SK-N-MC (cell line): ENCODE measurements at regions not wholly inside any gene's neighbourhood (a gene's known extent, or its start where the extent isn't known, plus 50 kb on each side); places are given as distances from the start of the nearest gene placed in this dataset.

Source experiments
- DNase-seq: peaks from one replicate; pipeline ENCODE4 v3.0.0-alpha.2; 2011; ENCODE audit warnings: low read depth, low spot score
- H3K27ac ChIP-seq: fragments of 200-600 bp; sonication (generic); 2 replicates; pipeline ENCODE4 v1.5.1; 2016; ENCODE audit warnings: mixed run types
- H3K36me3 ChIP-seq: fragments of 200-600 bp; sonication (generic); 2 replicates; pipeline ENCODE4 v1.6.1; 2017; ENCODE audit warnings: antibody characterized with exemption, low read length, mixed read lengths; ENCODE audit not compliant: insufficient read depth
- H3K4me3 ChIP-seq: fragments of 200-600 bp; sonication (generic); 2 replicates; pipeline ENCODE4 v1.5.1; 2016
- H3K9ac ChIP-seq: fragments of 200-600 bp; sonication (generic); 2 replicates; pipeline ENCODE4 v1.8.0; 2017; ENCODE audit warnings: mixed run types, mixed read lengths; ENCODE audit not compliant: insufficient read length
- H3K9me3 ChIP-seq: fragments of 200-600 bp; sonication (generic); 2 replicates; pipeline ENCODE4 v1.6.1; 2017; ENCODE audit warnings: low read depth, mild to moderate bottlenecking, antibody characterized with exemption, low read length, moderate library complexity, mixed read lengths
- EZH2 ChIP-seq: fragments of 200-600 bp; sonication (generic); IDR thresholded peaks from one replicate; pipeline ENCODE4 v1.6.1; 2017; ENCODE audit warnings: antibody characterized with exemption
- FOXP2 ChIP-seq: optimal IDR thresholded peaks from 2 replicates; pipeline ENCODE3; 2011; ENCODE audit warnings: mild to moderate bottlenecking, moderate library complexity; ENCODE audit not compliant: insufficient read depth; ENCODE audit errors: extremely low read length, control extremely low read depth
- POLR2AphosphoS5 ChIP-seq: IDR thresholded peaks from 2 replicates; pipeline ENCODE4 v1.6.1; 2012; ENCODE audit warnings: mild to moderate bottlenecking, low read depth, low read length, borderline replicate concordance

DNA sequence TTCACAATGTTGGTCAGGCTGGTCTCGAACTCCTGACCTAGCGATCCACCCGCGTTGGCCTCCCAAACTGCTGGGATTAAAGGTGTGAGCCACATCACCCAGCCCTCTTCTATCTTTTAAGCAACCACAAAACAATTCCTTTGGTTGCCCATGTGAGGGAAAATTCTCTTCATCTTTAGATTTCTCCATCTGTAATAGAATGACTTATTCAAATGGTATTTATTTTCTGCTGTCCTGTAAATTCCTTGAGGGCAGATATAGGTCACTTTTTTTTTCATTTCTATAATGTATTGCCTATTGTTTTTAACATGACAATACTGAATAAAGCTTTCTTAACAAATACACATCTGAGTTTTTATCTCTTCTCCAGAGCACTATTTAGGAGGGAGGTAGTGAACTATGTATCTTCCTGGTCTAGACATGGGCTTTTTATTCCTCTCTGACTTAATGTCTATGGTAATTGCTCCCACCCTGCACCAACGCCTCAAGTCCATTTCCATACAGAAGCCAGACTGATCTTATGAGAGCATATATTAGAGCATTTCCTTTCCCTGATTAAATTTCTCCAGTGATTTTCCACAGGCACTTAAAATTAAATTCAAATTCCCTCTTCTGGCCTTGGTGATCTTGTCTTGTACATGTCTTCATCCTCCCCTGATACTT, 595.6 kb downstream of the CAAP1 start:
- no peak overlapping the region for H3K27ac ChIP-seq
- no peak overlapping the region for H3K9ac ChIP-seq
- TF ChIP-seq EZH2 (no peak), POLR2AphosphoS5 (no peak), FOXP2 (no peak)
- no peak overlapping the region for H3K4me3 ChIP-seq
- no peaks in the 10 kb centered on the region for H3K36me3 ChIP-seq
- H3K9me3 ChIP-seq = no peaks in the 10 kb centered on the region
- no peak for DNase-seq

DNA sequence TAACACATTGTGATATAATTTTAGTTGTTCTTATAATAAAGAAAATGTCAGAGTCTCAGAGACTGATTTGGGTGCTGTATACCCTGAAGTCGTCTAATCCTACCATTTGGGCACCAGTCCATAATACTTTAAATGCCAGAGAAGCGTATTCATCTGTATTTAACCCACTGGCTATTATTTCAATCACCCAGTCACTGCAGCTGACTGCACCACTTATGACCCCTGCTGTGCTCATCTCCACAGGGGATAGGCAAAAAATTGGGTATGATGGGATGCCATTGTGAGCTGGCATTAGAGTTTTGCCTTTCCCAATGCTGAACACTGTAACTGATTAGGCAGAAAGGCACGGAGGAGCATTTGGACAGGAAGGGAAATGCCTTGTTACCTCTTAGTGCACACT, 599.7 kb downstream of the CAAP1 start:
- Histone ChIP-seq H3K27ac (no peak overlapping the region), H3K9me3 (no peaks in the 10 kb centered on the region), H3K9ac (no peak overlapping the region), H3K36me3 (no peaks in the 10 kb centered on the region), H3K4me3 (peak overlapping the region; percentile 55; the same call in 1 of the 2 replicates)
- no peak for DNase-seq
- no peak for TF ChIP-seq FOXP2
- TF ChIP-seq EZH2 = no peak
- TF ChIP-seq POLR2AphosphoS5 = no peak

DNA sequence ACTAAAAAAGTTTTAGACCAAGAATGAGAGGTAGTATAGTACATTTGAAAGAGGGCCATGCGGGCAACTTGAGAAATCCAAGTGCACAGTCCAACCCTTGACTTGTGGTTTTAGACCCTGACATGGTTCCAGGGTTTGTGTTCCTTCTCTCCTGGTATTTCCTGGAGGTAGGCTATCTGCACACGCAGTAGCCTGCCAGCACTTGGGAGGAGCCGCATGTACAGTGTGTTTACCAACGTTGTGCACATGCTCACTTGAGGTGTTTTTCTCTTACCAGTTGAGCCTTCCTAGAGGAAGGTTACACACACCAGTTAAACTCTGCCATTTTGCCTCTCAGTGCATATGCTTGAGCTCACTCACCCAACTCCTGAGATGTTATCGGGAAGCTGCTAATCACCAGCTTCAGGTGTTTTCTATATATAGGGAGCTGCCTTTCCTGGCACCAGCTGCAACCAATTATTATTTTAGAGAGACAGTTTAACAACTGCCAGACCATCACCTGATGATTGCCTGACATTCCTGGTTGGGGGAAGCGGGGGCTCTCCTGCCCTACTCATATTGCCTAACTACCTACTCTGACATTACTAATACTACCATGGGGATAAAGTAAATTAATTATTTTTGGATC, 593.4 kb upstream of the TUSC1 start:
- Histone ChIP-seq H3K27ac (no peak overlapping the region), H3K4me3 (no peak overlapping the region), H3K36me3 (no peaks in the 10 kb centered on the region), H3K9ac (no peak overlapping the region), H3K9me3 (no peaks in the 10 kb centered on the region)
- no peak for DNase-seq
- TF ChIP-seq FOXP2 (no peak), EZH2 (no peak), POLR2AphosphoS5 (no peak)

DNA sequence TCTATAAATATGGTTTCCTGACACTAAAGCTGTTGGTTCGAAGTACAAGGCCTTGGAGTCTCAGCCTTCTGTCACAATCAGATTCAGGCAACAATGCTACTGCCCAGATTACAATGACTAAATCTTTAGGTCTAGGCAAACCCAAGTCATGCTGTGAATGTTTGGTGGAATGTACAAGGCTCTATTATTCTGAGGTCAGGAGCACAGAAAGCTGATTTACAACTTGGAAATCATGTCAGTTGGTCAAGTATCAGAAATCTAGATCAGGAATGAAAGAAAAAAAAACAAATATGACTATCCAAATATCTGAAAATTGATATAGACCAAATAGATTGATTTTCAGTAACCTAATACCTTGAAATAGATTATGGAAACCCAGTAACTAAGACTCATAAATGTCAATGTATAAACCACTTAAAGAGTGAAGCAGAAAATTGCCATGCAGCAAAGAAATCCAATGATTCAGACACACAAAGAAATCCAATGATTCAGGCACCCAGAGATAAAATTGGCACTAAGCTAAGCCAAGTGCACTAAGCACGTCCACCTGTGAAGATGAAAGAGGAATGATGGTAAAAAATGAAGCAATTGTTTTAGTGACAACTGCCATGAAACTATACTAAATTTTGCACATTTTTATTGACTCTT, 588.0 kb upstream of the TUSC1 start:
- Histone ChIP-seq H3K27ac (no peak overlapping the region), H3K9me3 (no peaks in the 10 kb centered on the region), H3K4me3 (no peak overlapping the region), H3K36me3 (no peaks in the 10 kb centered on the region), H3K9ac (no peak overlapping the region)
- no peak for TF ChIP-seq FOXP2
- TF ChIP-seq EZH2 = no peak
- no peak for TF ChIP-seq POLR2AphosphoS5
- DNase-seq = no peak

DNA sequence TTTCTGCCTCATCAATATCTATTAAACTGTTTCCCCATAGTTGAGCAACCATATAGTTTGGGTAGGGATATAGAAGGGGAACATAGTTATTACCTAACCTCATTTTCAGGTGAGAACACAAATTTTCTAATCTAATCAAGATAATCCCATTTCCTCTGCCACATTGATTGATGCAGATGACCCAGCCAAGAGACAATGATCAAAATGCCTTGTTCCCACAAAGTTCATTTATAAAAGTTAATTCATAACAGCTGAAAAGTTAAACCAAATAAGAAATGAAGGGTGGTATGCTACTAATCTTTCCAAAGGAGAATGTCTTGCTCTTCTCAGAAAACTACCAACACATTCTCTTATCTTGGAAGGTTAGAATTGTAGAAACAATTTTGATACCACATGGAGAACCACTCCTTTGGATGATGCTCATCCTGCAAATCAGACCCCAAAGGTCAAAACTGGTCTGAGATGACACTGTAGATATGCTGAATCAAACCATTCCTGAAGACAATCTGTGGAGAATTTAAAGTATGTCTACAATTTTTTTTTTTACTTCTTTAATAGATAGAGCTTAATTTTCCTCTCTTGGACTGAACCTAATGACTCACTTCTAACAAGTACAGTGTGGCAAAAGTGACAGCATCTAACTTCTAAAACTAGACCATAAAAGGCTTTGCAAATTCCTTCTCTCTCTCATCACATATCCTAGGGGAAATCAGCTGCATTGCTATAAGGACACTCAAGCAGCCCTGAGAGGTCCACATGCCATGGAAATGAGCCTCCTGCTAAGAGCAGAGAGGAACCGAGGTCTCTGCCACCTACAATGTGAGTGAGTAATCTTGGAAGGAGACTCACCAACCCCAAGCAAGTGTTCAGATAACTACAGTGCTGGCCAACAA, 586.7 kb upstream of the TUSC1 start:
- H3K27ac ChIP-seq = no peak overlapping the region
- no peaks in the 10 kb centered on the region for H3K36me3 ChIP-seq
- no peaks in the 10 kb centered on the region for H3K9me3 ChIP-seq
- no peak overlapping the region for H3K4me3 ChIP-seq
- no peak overlapping the region for H3K9ac ChIP-seq
- no peak for DNase-seq
- TF ChIP-seq EZH2 = no peak
- TF ChIP-seq FOXP2 = no peak
- TF ChIP-seq POLR2AphosphoS5 = no peak

DNA sequence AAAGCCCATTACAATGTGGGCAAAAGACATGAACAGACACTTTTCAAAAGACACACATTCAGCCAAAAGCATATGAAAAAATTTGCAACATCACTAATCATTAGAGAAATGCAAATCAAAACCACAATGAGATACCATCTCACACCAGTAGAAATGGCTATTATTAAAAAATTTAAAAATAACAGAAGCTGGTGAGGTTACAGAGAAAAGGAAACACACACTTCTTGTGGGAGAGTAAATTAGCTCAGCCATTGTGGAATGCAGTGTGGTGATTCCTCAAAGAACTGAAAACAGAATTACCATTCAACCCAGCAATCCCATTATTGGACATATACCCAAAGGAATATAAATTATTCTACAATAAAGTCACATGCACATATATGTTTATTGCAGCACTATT, 585.2 kb upstream of the TUSC1 start:
- no peak overlapping the region for H3K9ac ChIP-seq
- no peak overlapping the region for H3K27ac ChIP-seq
- no peaks in the 10 kb centered on the region for H3K9me3 ChIP-seq
- no peak overlapping the region for H3K4me3 ChIP-seq
- TF ChIP-seq FOXP2 (no peak), EZH2 (no peak), POLR2AphosphoS5 (no peak)
- H3K36me3 ChIP-seq = no peaks in the 10 kb centered on the region
- DNase-seq = no peak

DNA sequence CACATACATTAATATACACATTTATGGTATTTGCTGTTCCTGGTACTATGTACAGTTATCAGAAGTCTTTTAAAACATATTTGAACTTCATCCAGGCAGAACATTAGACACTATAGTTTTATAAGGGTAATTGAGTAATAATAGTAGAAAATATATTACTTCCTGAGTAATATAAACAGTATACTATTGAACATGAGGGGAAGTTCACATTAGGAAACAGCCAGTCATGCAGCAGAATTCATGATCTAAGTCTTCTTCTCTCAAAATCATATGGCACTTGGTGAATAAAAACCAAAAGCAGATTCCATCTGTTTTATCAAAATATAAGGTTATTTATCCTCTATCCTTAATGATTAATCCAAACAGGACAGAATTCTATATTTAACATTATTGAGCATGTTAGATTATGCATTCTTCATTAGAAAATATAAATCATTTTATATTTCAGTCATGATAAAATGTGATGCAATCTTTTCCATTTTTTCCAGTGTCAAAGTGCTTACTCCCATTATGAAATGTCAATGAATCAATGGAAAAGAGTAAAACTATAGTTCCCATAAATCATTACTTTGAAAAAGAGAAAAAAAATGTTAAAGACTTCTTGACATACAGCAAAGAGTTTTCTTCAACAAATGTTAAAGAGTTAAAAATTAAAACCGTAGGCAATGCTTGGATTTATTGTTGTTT, 584.3 kb upstream of the TUSC1 start:
- no peak overlapping the region for H3K4me3 ChIP-seq
- H3K36me3 ChIP-seq = no peaks in the 10 kb centered on the region
- no peak for TF ChIP-seq FOXP2
- TF ChIP-seq POLR2AphosphoS5 = no peak
- no peak for TF ChIP-seq EZH2
- H3K9ac ChIP-seq = no peak overlapping the region
- no peak for DNase-seq
- no peak overlapping the region for H3K27ac ChIP-seq
- no peaks in the 10 kb centered on the region for H3K9me3 ChIP-seq

DNA sequence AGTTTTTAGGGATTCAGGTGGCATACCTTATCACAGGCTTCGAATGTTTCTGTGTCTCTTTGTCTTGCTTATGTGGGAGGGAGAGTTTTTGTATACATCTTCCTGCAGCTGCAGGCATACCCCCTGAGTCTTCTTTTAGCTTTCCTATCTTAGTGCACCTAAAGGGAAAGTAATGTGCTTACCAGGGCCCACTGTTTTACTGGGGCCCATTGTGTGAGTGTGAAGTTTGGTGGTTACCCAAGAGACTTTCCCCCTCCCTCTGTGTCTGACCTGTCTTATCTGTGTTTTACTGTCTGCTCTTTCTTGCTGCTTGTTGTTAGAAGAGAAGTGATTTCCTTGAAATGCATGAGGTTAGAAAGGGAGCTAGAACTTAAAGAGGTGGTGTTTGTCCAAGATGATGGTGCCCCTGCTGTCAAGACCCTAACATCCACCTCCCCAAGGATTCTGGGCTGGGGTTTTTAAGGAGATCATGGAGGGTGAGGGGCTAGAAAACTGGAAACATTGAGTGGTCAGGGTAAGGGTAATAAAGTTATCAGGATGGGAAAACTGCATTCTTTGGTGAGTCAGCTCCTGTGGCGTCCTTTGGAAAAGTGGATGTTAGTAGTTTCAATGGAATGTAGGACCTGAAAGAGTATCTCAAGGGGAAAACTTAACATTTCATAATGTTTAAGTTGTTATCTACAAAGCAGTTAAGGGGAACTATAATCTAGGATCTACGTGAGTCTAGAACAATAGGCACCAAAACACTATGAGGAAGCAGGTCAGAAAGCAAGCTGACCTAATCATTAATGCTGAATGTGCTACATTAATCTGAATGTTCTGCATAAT, 583.5 kb upstream of the TUSC1 start:
- DNase-seq = no peak
- no peak overlapping the region for H3K27ac ChIP-seq
- H3K9ac ChIP-seq = no peak overlapping the region
- no peaks in the 10 kb centered on the region for H3K36me3 ChIP-seq
- no peak overlapping the region for H3K4me3 ChIP-seq
- H3K9me3 ChIP-seq = no peaks in the 10 kb centered on the region
- TF ChIP-seq FOXP2 = no peak
- TF ChIP-seq POLR2AphosphoS5 = no peak
- TF ChIP-seq EZH2 = no peak
